ENCODE measurements at regions not wholly inside any gene's neighbourhood (a gene's known extent, or its start where the extent isn't known, plus 50 kb on each side); places are given as distances from the start of the nearest gene placed in this dataset.

DNA sequence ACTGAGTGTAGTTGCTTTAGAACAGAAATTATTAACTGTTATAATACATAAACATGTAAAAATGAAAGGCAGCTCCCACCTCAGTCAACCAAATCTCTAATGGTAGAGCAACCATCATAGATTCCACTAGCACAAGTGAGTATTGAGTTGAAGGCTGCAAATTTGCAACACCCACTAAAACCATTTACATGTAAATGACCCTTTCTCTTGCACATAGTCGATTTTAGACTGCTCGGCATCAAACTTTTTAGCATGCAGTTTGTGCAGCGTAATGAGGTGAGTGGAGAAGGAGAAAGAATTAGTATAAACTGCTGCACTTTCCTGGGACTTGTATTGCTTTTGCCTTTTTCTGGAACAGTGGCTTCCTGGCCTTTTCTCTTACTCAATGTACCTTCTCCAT lies 62.8 kb downstream of the FBXO5 start:
- no peak overlapping the region for H3K4me3 ChIP-seq (ENCODE audit: control insufficient read depth, low read depth, low read length)
- no peak for DNase-seq (ENCODE audit: low read depth)
- TF ChIP-seq, protein P1, sequence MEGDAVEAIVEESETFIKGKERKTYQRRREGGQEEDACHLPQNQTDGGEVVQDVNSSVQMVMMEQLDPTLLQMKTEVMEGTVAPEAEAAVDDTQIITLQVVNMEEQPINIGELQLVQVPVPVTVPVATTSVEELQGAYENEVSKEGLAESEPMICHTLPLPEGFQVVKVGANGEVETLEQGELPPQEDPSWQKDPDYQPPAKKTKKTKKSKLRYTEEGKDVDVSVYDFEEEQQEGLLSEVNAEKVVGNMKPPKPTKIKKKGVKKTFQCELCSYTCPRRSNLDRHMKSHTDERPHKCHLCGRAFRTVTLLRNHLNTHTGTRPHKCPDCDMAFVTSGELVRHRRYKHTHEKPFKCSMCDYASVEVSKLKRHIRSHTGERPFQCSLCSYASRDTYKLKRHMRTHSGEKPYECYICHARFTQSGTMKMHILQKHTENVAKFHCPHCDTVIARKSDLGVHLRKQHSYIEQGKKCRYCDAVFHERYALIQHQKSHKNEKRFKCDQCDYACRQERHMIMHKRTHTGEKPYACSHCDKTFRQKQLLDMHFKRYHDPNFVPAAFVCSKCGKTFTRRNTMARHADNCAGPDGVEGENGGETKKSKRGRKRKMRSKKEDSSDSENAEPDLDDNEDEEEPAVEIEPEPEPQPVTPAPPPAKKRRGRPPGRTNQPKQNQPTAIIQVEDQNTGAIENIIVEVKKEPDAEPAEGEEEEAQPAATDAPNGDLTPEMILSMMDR (conservative IDR thresholded peaks at IDR 0.05; ENCODE audit: control insufficient read depth, insufficient read depth, low read depth, low read length) = no peak
